HG03571 (cell line): ENCODE measurements at regions not wholly inside any gene's neighbourhood (a gene's known extent, or its start where the extent isn't known, plus 50 kb on each side); places are given as distances from the start of the nearest gene placed in this dataset.

ENCODE experiments used
- ATAC-seq: cut with Tn5 transposase; IDR thresholded peaks from one replicate; pipeline ENCODE4 v1.9.1; 2021; ENCODE audit not compliant: unreplicated experiment

DNA sequence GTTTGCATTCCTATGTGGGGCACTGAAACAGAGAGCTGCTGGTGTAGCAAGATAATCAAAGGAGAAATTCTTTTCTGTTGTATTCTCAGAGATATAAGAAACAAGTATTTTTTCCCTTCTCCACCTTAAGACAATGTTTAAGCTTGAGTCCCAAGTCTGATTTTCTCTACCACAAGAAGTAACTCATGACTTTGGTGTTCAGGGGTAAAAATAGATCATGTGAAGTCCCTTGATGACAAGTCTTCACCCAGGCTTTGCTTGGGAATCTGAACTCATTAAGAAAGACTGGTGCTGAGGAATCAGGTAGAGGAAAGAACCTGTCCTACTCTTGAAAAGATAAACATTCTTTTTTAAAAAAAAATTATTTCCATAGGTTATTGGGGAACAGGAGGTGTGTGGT, 205.6 kb downstream of the ALDH8A1 start:
- ATAC-seq = no peak

DNA sequence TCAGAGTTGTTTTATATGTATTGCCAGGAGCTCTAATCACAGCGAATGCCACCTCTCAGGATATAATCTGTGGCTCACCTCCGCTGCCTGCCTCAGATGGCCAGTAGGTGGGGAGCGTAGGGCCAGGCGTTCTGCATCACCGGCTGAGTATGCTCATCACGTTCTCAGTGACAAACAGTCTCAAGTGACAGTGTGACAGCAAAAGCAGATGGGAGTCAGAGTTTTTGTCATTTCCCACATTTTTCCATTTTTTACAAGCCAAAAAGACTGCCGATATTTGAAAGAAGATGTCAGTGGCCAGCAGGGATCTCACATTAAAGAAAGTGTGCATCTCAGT, 208.7 kb downstream of the ALDH8A1 start:
- ATAC-seq = no peak

DNA sequence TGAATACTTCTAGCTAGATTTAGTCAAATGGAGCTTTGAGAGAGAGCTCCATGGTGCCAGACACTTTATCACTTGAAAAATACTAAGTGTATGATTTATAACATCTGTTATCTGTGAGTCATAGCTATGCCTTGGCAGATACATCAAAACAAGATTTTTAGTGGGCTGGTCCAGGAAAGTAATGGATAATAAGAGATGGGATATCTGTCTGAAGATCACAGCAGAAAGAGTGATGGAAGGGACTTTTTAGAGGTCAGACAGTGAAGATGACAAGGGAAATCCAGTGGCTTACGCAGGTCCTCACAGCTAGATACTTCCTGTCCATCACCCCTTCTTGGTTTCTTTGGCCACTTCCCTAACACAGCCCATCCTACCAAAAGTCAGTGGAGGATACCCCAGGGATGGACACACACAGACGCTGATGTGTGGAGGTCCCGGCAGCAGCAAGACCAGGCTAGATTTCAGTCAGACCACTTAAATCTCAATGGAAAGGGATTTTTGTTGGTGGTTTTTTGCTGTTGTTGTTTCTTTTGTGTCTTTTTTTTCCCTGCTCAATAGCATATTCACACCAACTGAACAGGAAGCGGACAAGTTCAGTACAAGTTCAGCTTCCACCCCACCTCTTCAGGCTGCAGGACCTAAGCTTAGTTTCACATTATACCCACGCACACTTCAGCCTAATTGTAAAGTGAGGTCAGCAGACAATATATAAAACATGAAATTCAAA, 209.3 kb downstream of the ALDH8A1 start:
- no peak for ATAC-seq

DNA sequence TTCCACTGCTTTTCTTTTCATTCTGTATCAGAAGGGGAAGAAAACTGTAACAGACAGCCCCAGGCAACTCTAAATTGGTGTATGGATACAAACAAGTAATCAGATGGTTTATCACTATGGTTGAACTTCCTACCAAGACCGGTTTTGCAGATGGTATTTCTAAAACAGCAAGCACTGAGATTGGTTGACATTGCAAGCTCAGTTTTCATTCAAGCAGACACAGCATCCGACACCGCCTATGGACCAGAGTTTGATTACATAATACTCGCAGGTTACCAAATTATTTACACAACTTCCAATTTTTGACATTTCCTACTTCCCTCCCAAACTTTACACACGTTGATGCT, 209.9 kb downstream of the ALDH8A1 start:
- no peak for ATAC-seq

DNA sequence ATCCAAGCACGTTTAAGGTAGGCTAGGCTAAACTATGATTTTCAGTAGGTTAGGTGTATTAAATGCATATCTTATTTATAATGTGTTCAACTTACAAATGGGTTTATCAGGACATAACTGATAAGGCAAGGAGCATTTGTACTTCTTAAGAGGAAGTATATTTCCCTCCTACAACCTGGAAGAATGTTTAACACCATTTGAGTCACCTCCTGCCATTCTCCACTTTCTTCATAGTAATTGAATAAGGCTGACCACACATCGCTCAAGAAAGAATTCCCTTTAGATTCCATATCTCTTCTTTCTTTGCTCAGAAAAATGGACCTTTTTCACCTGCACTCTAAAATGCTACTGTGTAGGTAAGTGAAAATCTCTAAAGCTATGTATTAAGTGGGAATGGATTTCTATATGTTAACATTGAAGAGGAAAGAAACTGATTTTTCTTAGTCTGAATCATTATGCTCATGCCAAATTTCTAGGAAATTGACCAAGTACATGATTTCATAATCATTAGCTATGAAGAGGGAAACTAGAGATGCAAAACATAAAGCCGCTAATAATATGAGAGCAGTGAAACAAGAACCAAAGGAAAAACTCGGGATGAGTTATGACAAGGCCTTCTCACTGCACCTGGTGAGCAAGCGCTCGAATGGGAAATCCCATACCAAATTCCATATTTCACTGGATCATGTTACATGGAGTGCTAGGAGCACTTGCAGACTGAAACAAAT, 210.4 kb downstream of the ALDH8A1 start:
- ATAC-seq = no peak

DNA sequence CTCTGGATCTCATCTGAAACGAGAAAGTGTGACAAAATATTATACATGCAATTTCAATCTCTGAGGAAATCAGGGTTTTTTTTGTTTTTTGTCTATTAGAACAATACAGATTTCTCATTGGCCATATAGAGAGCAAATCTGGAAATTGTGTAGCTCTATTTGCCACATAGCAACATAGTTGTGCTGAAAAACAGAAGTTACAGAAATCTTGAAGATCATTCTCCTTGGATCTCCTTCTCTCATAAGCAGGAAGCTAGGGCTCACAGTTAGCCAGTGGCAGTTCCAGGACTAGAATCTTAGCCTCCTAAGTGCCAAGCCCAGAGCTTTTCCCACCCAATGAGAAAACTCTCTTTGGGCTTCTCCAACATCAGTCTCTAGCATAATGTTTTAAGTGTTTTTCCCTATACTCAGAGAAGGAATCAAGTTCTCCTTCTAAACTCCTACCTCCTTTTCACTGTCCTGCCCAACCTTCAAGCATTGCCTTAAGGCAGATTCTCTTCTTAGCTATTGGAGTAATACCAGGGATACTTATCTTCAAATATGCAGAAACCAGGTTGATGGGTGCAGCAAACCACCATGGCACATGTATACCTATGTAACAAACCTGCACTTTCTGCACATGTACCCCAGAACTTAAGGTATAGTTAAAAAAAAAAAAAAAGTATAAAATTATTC, 211.6 kb downstream of the ALDH8A1 start:
- no peak for ATAC-seq

DNA sequence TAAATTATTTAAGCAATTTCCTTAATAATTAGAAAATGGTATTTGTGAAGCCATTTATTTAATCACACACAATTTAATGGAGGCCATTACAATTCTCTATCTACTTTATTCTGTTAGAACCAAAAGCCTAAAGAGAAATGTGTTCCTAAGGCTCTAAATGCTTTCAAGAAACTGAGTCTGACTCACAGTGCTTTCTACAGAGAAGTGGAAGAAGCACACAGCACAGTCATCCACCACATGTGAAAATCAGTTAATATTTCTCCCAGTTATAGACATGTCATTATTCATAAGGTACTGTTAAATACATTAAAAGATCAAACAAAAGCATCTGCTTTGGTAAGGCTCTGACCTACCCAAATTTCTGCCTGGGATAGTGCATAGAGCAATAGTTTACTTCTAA, 214.4 kb downstream of the ALDH8A1 start:
- ATAC-seq = no peak

DNA sequence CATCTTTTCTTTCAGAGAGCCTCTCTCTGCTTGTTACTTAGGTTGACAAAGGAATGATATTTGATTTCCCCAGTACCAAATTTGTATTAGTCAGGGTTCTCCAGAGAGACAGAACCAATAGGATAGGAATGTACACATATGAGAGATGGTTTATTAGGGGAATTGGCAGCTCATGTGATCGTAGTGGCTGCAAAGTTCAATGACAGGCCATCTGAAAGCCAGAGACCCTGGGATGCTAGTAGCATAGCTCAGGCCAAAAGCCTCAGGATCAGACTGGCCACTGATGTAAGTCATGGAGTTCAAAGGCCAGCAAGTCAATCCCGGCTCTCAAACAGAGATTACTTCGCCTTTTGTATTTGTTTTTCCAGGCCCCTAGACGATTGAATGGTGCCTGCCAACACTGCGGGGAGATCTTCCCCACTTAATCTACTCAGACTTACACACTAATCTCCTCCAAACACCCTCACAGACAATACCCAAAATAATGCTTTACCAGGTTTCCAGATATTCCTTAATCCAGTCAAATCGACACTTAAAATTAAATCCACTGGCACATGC, 215.5 kb downstream of the ALDH8A1 start:
- no peak for ATAC-seq

DNA sequence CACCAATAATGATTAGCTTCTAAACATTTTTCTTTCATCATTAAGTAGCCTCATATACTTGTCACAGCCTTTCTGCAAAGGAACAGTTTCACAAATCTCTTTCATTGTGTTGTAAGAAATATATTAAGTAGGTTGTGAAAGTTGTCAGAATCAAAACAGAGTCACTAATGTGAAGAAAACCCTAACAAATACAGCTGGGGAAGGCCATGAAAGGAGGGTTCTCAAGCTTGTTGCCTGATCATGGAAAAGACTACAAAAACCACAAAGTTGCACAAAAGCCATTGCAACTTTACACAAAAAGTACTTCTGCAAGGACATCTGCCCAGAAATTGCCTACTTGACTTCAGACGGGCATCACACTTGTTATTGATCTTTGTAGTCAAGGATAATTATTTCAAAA, 216.1 kb downstream of the ALDH8A1 start:
- ATAC-seq = no peak

DNA sequence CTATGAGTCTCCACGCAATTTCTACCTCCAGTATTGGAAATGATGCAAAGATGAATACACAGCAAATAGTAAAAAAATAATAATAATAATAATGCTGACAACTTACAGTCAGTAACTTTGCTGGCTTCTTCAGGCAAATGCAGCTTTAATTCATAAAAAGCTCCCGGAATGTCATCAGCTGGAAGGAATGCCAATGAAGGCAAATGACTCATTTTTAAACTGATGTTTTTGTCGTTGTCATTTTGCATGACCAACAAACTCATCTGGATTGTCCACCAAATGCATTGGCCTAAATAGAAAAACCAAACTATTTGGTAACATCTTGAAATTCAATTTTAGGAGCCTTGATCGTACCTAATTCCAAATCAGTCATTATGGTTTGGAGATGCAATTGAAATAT, 217.1 kb downstream of the ALDH8A1 start:
- no peak for ATAC-seq

DNA sequence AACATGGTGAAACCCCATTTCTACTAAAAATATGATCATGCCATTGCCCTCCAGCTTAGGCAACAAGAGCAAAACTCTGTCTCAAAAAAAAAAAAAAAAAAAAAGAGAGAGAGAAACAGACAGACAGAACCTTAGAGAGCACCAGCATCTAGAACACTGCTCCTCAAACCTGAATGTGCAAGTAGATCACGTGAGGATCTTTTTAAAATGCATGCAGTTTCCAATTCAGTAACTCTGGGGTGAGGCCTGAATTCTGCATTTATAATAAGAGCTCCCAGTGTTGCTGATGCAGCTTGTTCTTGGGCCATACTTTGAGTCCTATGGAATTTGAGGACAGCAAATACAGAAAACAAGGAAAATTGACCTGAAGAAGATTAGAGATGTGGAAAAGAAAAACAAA, 218.3 kb downstream of the ALDH8A1 start:
- ATAC-seq = no peak

DNA sequence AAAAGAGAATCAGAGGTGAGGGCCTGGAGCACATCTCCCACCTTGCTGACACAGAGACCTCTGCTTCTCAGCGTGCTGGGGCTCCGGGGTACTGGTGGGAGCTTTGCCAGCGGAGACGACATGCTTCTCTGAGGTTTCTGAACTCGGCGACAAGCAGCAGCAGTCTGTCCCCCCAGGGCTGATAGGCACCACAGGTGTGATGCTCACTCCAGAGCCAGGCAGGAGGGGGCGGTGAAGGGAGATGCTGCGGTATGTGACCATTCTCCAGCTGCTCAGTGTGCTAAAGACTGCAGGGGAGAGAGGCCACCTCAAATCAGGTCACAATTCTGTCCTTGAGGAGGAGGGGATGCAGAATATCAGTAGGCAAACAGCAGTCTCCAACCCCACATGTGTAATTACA, 219.9 kb downstream of the ALDH8A1 start:
- ATAC-seq = no peak

DNA sequence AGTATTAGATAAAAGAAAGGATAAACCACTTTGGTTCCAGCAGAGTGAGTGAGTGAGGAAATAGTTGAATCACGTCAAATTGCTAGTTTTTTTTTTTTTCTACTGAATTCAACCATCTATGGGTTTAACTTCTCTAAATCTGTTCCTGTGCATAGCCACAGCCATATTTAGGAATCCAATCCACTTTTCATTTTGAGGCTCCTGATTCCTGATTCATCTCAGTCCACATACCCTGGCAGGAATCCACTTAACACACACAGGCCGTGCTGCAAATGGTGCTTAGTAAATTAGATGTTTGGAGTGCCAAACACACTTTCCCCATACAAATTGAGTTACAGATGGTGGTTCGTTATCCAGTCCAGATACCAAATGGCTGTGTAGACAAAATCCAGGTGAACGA, 220.3 kb downstream of the ALDH8A1 start:
- no peak for ATAC-seq

DNA sequence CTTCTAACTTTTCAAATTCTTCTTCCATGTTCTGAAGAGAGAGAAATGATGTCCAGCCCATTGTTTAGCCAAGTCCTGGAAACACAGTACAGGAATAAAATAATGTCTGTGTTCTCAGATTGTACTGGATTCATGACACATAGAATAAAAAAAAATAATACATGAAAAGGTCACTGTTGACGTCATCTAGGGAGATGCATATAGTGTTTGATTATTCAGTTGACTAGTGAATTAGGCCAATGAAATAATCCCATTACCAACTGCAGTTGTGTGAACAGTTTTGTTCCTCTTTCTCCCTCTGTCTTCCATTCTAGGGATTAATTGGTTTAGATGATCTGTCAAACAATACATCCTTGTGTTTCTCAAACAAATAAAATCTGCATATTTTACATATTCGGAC, 222.8 kb downstream of the ALDH8A1 start:
- ATAC-seq = no peak

DNA sequence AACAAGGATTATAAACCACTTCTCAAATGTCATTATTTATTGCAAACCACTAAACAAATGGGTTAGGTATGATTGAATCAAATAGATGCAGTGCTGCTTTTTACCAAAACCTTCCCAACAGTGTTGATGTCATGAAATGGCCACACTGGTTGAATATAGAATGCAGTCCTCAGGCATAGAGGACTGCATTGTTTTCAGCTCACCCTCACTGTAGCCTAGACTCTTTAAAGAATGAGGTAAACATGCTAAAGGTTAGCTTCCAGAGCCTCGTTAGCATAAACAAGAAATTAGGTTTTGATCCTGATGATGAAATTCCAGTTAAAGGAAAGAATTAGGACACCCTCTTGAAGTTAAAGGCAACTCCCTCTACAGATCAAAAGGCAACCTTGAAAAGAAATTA, 224.3 kb downstream of the ALDH8A1 start:
- ATAC-seq = no peak

DNA sequence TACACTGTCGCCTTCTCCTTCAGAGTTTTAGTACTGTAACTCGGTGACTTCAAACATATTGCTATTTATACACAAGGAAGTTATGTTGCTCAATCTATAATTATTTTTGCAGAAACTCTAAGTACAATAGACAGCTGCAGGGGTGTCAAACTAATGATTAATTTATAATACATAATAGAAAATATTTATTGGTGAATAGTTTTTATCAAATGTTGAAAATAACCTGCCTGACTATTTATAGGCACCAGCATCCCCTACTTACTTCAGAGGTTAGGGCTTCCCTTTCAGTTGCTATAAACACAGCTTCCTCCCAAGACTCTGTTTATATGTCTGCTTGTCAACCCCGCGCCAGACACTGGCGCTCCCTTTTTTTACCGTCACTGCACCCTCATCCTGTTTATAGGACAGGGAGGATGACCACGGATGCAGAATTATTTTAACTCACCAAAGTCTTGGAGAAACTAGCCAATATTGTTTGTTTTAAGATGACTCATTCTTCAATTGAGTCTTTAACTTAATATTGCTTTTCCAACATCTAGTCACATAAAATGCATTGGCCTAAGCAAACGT, 225.0 kb downstream of the ALDH8A1 start:
- no peak for ATAC-seq

DNA sequence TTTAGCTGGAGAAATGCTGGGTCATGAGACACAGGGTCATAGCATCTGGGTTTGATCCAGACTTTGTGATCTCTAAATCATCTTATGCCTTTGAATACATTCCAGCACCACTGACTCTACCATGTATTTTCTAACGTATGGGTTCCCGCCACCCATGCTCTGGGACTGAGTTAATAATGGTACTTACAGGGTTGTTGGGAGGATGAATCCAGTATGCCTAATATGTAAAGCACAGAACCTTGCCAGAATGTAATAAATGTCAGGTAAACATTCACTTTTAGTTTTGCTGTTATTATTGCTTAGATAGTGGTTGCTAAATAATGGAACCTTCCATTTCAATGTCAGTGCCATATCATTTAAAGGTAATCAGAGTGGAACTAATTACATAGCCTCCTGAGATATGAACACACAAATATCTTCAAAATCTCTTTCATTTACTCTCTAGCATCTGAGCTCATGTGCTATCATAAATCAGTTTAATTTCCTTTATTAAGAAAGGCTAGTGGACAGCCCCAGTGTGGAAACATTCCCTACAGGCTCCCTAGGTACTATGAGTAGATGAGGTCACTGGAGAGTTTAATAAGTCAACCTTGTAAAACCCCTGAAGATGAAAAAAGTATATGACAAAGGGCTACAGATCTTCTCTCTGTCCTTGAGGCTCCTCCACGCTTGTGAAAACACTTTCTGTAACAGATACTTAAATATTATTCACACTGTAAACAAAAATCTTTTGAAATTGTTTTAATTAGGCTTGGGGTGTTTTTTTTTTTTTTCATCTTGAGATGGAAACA, 226.6 kb downstream of the ALDH8A1 start:
- no peak for ATAC-seq

DNA sequence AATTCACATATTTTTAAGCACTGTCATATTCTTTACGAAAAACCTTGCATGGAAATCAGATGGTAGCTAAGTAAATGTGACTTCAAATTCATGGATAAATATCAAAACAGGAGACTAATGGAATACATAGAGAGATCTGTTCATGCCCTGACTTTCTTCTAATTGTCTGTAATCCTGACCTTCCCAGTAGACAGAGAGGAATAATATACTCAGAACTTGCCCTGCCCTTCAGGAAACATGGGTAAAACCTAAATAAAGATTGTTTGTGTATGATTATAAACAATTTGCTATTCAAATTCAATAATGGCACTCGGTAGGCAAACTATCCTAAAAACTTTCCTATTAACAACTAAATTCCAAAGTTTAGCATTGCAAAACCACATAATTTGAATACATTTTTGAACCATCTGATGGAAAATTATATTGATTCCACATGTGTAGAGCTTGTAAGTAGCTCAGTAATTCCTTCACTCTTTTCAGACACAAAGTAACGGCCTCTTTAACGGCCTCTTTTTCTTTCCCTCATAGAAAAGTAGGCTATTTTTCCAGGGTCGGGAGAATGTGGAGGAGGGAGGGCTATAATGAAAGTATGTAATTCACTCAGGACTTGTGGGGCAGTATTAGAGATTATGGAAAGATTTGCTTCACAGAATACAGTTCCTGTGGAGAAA, 227.6 kb downstream of the ALDH8A1 start:
- no peak for ATAC-seq

DNA sequence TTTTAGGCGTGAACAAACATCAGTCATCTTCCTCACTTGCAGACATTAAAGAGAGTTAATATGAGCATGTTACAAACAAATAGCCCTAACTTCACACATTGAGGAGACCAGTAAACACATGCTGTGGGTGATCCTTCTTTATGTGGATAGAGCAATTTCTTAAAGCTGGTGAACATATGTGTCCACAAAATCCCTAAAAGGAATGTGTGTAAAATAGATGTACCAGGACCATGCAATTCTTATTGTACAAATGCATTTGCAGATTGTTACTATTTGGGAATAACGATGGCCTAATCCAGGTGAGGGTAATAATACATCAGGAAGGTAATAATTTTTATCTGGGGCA, 228.9 kb downstream of the ALDH8A1 start:
- ATAC-seq = no peak

DNA sequence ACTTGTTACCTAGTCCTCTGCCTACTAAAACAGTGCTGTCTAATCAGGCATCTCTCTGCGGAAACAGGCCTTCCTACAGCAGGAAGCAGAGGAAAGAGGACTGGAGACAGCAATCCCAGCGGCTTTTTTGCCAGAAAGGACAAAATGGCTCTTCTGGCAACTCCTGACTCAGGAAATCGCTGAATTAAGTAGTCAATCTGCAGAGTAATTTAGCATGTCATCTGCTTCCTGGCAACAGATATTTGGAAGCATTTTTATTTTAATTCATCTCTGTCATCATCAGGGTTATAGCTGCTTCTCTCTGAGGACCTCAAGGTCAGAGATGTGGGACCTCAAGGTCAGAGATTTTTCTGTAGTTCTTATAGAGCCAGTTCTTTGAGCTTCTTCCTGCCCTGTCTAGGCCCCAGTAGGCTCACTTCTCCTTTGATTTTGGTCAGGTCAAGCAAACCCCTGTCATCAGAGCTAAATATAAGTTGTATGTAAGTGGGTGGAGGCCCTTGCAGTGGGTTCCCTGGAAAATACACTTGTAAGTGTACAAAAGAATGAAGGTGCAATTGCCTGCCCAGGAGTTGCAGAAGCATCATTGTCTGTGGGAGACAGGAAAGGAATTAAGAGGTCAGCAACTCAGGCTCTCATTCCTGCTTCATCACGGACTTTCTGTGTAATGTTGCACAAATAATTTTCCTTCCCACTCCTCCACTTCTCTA, 229.4 kb downstream of the ALDH8A1 start:
- no peak for ATAC-seq
